GM12891 (cell line): ENCODE measurements at regions not wholly inside any gene's neighbourhood (a gene's known extent, or its start where the extent isn't known, plus 50 kb on each side); places are given as distances from the start of the nearest gene placed in this dataset.

Experiments used
- POLR2A ChIP-seq: IDR thresholded peaks from 2 replicates; pipeline ENCODE4 v1.6.1; 2011; ENCODE audit warnings: low read depth, low read length, control low read depth
- POLR2AphosphoS5 ChIP-seq: IDR thresholded peaks from 2 replicates; pipeline ENCODE4 v1.6.1; 2011; ENCODE audit warnings: low read depth, low read length, control low read depth
- POU2F2 ChIP-seq: IDR thresholded peaks from 2 replicates; pipeline ENCODE4 v1.6.1; 2011; ENCODE audit warnings: low read depth, mild to moderate bottlenecking, control low read depth, low read length, moderate library complexity
- TAF1 ChIP-seq: IDR thresholded peaks from 2 replicates; pipeline ENCODE4 v1.6.1; 2011; ENCODE audit warnings: low read depth, low read length, control low read depth

GRCh38 chr3:27903446-27903845 is 181.3 kb upstream of the EOMES start:
- TF ChIP-seq POLR2A (no peak), TAF1 (no peak), POLR2AphosphoS5 (no peak), POU2F2 (no peak)
